Astrocyte (in vitro differentiated cells and primary cell): ENCODE measurements at regions not wholly inside any gene's neighbourhood (a gene's known extent, or its start where the extent isn't known, plus 50 kb on each side); places are given as distances from the start of the nearest gene placed in this dataset.

Source experiments
- DNase-seq: peaks from one replicate; pipeline ENCODE4 v3.0.0-alpha.2; 2010; ENCODE audit warnings: low read depth
- FAIRE-seq: peaks from 2 replicates; lab custom pipeline; 2011; peaks lifted over from hg19 to GRCh38; lab: Jason Lieb, UNC
- H2AFZ ChIP-seq: 2 replicates; pipeline ENCODE4 v1.6.0; 2012; ENCODE audit warnings: low read depth, low read length, inconsistent platforms
- H3K27ac ChIP-seq: 2 replicates; pipeline ENCODE4 v1.5.1; 2011; ENCODE audit warnings: low read depth, low read length, inconsistent platforms
- H3K27me3 ChIP-seq: 2 replicates; pipeline ENCODE4 v1.6.0; 2011; ENCODE audit warnings: low read length, inconsistent platforms; ENCODE audit not compliant: insufficient read depth
- H3K36me3 ChIP-seq: 2 replicates; pipeline ENCODE4 v1.5.1; 2011; ENCODE audit warnings: low read length, inconsistent platforms; ENCODE audit not compliant: insufficient read depth
- H3K4me1 ChIP-seq: 2 replicates; pipeline ENCODE4 v1.5.1; 2011; ENCODE audit warnings: low read length, inconsistent platforms; ENCODE audit not compliant: insufficient read depth
- H3K4me2 ChIP-seq: 2 replicates; pipeline ENCODE4 v1.6.0; 2012; ENCODE audit warnings: low read length, inconsistent platforms
- H3K4me3 ChIP-seq: 2 replicates; pipeline ENCODE4 v1.5.1; 2011; ENCODE audit warnings: low read depth, mild to moderate bottlenecking, low read length, inconsistent platforms; ENCODE audit not compliant: insufficient read depth
- H3K79me2 ChIP-seq: 2 replicates; pipeline ENCODE4 v1.6.0; 2012; ENCODE audit warnings: mild to moderate bottlenecking, low read length, inconsistent platforms; ENCODE audit not compliant: insufficient read depth
- H3K9ac ChIP-seq: 2 replicates; pipeline ENCODE4 v1.6.0; 2012; ENCODE audit warnings: mild to moderate bottlenecking, low read length, inconsistent platforms
- H3K9me3 ChIP-seq: 2 replicates; pipeline ENCODE4 v1.5.1; 2012; ENCODE audit warnings: low read depth, mild to moderate bottlenecking, low read length, inconsistent platforms; ENCODE audit not compliant: insufficient read depth
- H4K20me1 ChIP-seq: 2 replicates; pipeline ENCODE4 v1.6.0; 2012; ENCODE audit warnings: low read length, inconsistent platforms; ENCODE audit not compliant: insufficient read depth
- H3K27ac Mint-ChIP-seq: one replicate; pipeline ENCODE4 v1.8.0; 2021; ENCODE audit warnings: mild to moderate bottlenecking, mixed read lengths; ENCODE audit not compliant: unreplicated experiment
- H3K27me3 Mint-ChIP-seq: one replicate; pipeline ENCODE4 v1.8.0; 2021; ENCODE audit warnings: low read depth, mixed read lengths; ENCODE audit not compliant: unreplicated experiment
- H3K36me3 Mint-ChIP-seq: one replicate; pipeline ENCODE4 v1.8.0; 2021; ENCODE audit warnings: low read depth, mixed read lengths; ENCODE audit not compliant: unreplicated experiment
- H3K4me1 Mint-ChIP-seq: one replicate; pipeline ENCODE4 v1.8.0; 2021; ENCODE audit warnings: low read depth, mixed read lengths; ENCODE audit not compliant: unreplicated experiment
- H3K4me3 Mint-ChIP-seq: one replicate; pipeline ENCODE4 v1.8.0; 2021; ENCODE audit warnings: mild to moderate bottlenecking, moderate library complexity, mixed read lengths; ENCODE audit not compliant: unreplicated experiment
- H3K9me3 Mint-ChIP-seq: one replicate; pipeline ENCODE4 v1.8.0; 2021; ENCODE audit warnings: mild to moderate bottlenecking, mixed read lengths; ENCODE audit not compliant: unreplicated experiment
- CTCF ChIP-seq: IDR thresholded peaks from 2 replicates; pipeline ENCODE4 v1.5.1; 2011; ENCODE audit warnings: low read depth, mild to moderate bottlenecking, inconsistent platforms, low read length, moderate library complexity; ENCODE audit not compliant: insufficient read depth
- EZH2 ChIP-seq: IDR thresholded peaks from 2 replicates; pipeline ENCODE4 v1.6.1; 2012; ENCODE audit warnings: mild to moderate bottlenecking, low read length, inconsistent platforms; ENCODE audit not compliant: insufficient read depth

- H3K36me3 Mint-ChIP-seq, result peaks cover 6% of the 10 kb centered on the region
- Histone ChIP-seq H3K9me3 (no peaks in the 10 kb centered on the region), H3K27me3 (no peaks in the 10 kb centered on the region), H2AFZ (no peak overlapping the region), H3K4me2 (no peak overlapping the region), H3K4me3 (no peak overlapping the region), H3K4me1 (no peaks in the 10 kb centered on the region), H4K20me1 (no peaks in the 10 kb centered on the region), H3K27ac (no peak overlapping the region), H3K36me3 (no peaks in the 10 kb centered on the region), H3K9ac (no peak overlapping the region), H3K79me2 (no peaks in the 10 kb centered on the region)
- H3K27me3 Mint-ChIP-seq, result no peaks in the 10 kb centered on the region
- FAIRE-seq (peak; percentile 71), DNase-seq (peak; percentile 14)
- H3K27ac Mint-ChIP-seq, result peak overlapping the region; percentile 63
- peaks cover 10% of the 10 kb centered on the region for H3K4me1 Mint-ChIP-seq
- no peak for TF ChIP-seq CTCF
- no peak for TF ChIP-seq EZH2
- peak overlapping the region; percentile 80 for H3K4me3 Mint-ChIP-seq
- H3K9me3 Mint-ChIP-seq, result peaks cover 7% of the 10 kb centered on the region
Observed at GRCh38 chr3:110955301-110955880, 116.2 kb upstream of the NECTIN3 start.

GRCh38 chr3:110956081-110956480 lies 115.5 kb upstream of the NECTIN3 start:
- no peaks in the 10 kb centered on the region for H3K79me2 ChIP-seq
- no peak overlapping the region for H3K4me2 ChIP-seq
- no peak overlapping the region for H3K4me3 ChIP-seq
- Mint-ChIP-seq H3K36me3 (peaks cover 6% of the 10 kb centered on the region), H3K27ac (no peak overlapping the region), H3K9me3 (peaks cover 4% of the 10 kb centered on the region), H3K4me3 (peak overlapping the region; percentile 80), H3K4me1 (peaks cover 10% of the 10 kb centered on the region), H3K27me3 (no peaks in the 10 kb centered on the region)
- H4K20me1 ChIP-seq, result no peaks in the 10 kb centered on the region
- no peak overlapping the region for H3K9ac ChIP-seq
- no peaks in the 10 kb centered on the region for H3K27me3 ChIP-seq
- DNase-seq (no peak), FAIRE-seq (no peak)
- H2AFZ ChIP-seq, result no peak overlapping the region
- TF ChIP-seq EZH2, result no peak
- no peak for TF ChIP-seq CTCF
- no peaks in the 10 kb centered on the region for H3K4me1 ChIP-seq
- H3K27ac ChIP-seq, result no peak overlapping the region
- H3K36me3 ChIP-seq, result no peaks in the 10 kb centered on the region
- no peaks in the 10 kb centered on the region for H3K9me3 ChIP-seq

GRCh38 chr3:110957247-110958025 lies 114.2 kb upstream of the NECTIN3 start:
- no peaks in the 10 kb centered on the region for H3K4me1 ChIP-seq
- TF ChIP-seq EZH2 (no peak), CTCF (no peak)
- no peak for FAIRE-seq
- H3K4me3 Mint-ChIP-seq, result peak overlapping the region; percentile 57
- H3K9ac ChIP-seq, result no peak overlapping the region
- no peaks in the 10 kb centered on the region for H4K20me1 ChIP-seq
- no peak overlapping the region for H3K4me3 ChIP-seq
- peaks cover 4% of the 10 kb centered on the region for H3K9me3 Mint-ChIP-seq
- no peaks in the 10 kb centered on the region for H3K27me3 Mint-ChIP-seq
- no peak overlapping the region for H2AFZ ChIP-seq
- no peak for DNase-seq
- peaks cover 6% of the 10 kb centered on the region for H3K36me3 Mint-ChIP-seq
- peaks cover 10% of the 10 kb centered on the region for H3K4me1 Mint-ChIP-seq
- H3K27ac Mint-ChIP-seq, result no peak overlapping the region
- H3K36me3 ChIP-seq, result no peaks in the 10 kb centered on the region
- no peaks in the 10 kb centered on the region for H3K79me2 ChIP-seq
- no peak overlapping the region for H3K27ac ChIP-seq
- no peaks in the 10 kb centered on the region for H3K27me3 ChIP-seq
- no peaks in the 10 kb centered on the region for H3K9me3 ChIP-seq
- H3K4me2 ChIP-seq, result no peak overlapping the region
